B cell (primary cell): ENCODE measurements at regions not wholly inside any gene's neighbourhood (a gene's known extent, or its start where the extent isn't known, plus 50 kb on each side); places are given as distances from the start of the nearest gene placed in this dataset.

Source experiments
- ATAC-seq: fragments of 200-7000 bp; cut with Tn5 transposase; one replicate; pipeline ENCODE4 v1.10.0; 2021; ENCODE audit warnings: low read depth, mild to moderate bottlenecking, moderate number of reproducible peaks, moderate library complexity
- CTCF ChIA-PET: fragments of 350-600 bp; sonication (Branson Sonifier 250); formaldehyde crosslinking; loops from one replicate; lab custom pipeline; 2021; ENCODE audit warnings: antibody characterized with exemption, inconsistent platforms; lab: Charles Lee
- POLR2A ChIA-PET: fragments of 350-600 bp; sonication (Branson Sonifier 250); formaldehyde crosslinking; loops from one replicate; lab custom pipeline; 2021; ENCODE audit warnings: antibody characterized with exemption; lab: Charles Lee
- DNase-seq: peaks from one replicate; pipeline ENCODE4 v3.0.0; 2013
- H2AFZ ChIP-seq: 2 replicates; pipeline ENCODE4 v1.6.1; 2012; ENCODE audit warnings: mild to moderate bottlenecking, low read depth, low read length; ENCODE audit not compliant: insufficient read depth, poor library complexity, severe bottlenecking
- H3K27ac ChIP-seq, 2 donors: 1 replicate in 1 of 2; 2 replicates in 1 of 2; pipeline ENCODE4 v1.5.1; 2012 to 2013; ENCODE audit warnings: low read length in 2 of 2, mild to moderate bottlenecking in 2 of 2, moderate library complexity in 1 of 2
- H3K27me3 ChIP-seq, 4 experiments: fragments of 200-600 bp in 1 of 4; sonication (generic) in 1 of 4; replicated peaks in 1 of 4; 1 replicate in 2 of 4; 2 replicates in 2 of 4; pipeline versions ENCODE4 v1.6.1 to v1.7.0; 2013 to 2016; ENCODE audit warnings: low read length in 3 of 4, mild to moderate bottlenecking in 2 of 4, mixed read lengths in 1 of 4, moderate library complexity in 1 of 4; ENCODE audit not compliant: insufficient read depth in 4 of 4, control insufficient read depth in 3 of 4; ENCODE audit errors: control extremely low read depth in 1 of 4
- H3K36me3 ChIP-seq, 2 experiments: replicated peaks in 1 of 2; 1 replicate in 1 of 2; 2 replicates in 1 of 2; pipeline versions ENCODE4 v1.6.1 to v1.7.1; 2013; ENCODE audit warnings: low read length in 1 of 2; ENCODE audit not compliant: insufficient read depth in 2 of 2, control insufficient read depth in 1 of 2; ENCODE audit errors: control extremely low read depth in 1 of 2, extremely low read depth in 1 of 2
- H3K4me1 ChIP-seq, 2 donors: fragments of 200-600 bp in 1 of 2; sonication (generic) in 1 of 2; 1 replicate in 1 of 2; 2 replicates in 1 of 2; pipeline versions ENCODE4 v1.5.1 to v1.6.1; 2013 to 2017; ENCODE audit warnings: low read length in 2 of 2; ENCODE audit not compliant: control insufficient read depth in 2 of 2, insufficient read depth in 2 of 2
- H3K4me2 ChIP-seq: replicated peaks from 2 replicates; pipeline ENCODE3; 2012; ENCODE audit warnings: mild to moderate bottlenecking, low read depth, low read length; ENCODE audit not compliant: poor library complexity, severe bottlenecking
- H3K4me3 ChIP-seq, 5 experiments: fragments of 200-600 bp in 1 of 5; sonication (generic) in 1 of 5; 1 replicate in 3 of 5; 2 replicates in 2 of 5; pipeline versions ENCODE4 v1.5.1 to v1.7.0; 2011 to 2016; ENCODE audit warnings: low read length in 4 of 5, mild to moderate bottlenecking in 4 of 5, low read depth in 2 of 5, control low read depth in 1 of 5, moderate library complexity in 1 of 5; ENCODE audit not compliant: insufficient read depth in 1 of 5; ENCODE audit errors: control extremely low read depth in 1 of 5, extremely low read depth in 1 of 5
- H3K79me2 ChIP-seq: fragments of 200-600 bp; sonication (generic); one replicate; pipeline ENCODE4 v1.6.0; 2016; ENCODE audit warnings: low read length; ENCODE audit not compliant: control insufficient read depth, insufficient read depth
- H3K9ac ChIP-seq: fragments of 200-600 bp; sonication (generic); 2 replicates; pipeline ENCODE4 v1.6.1; 2017; ENCODE audit warnings: mild to moderate bottlenecking, low read length, moderate library complexity
- H3K9me3 ChIP-seq, 3 donors: one replicate each; pipeline versions ENCODE4 v1.6.1 to v1.7.1; 2013; ENCODE audit warnings: low read length in 2 of 3; ENCODE audit not compliant: control insufficient read depth in 2 of 3, insufficient read depth in 1 of 3; ENCODE audit errors: control extremely low read depth in 1 of 3
- H4K20me1 ChIP-seq: 2 replicates; pipeline ENCODE4 v1.6.0; 2012; ENCODE audit warnings: mild to moderate bottlenecking, low read length; ENCODE audit not compliant: insufficient read depth, control insufficient read depth, poor library complexity, severe bottlenecking
- H3K27ac Mint-ChIP-seq: one replicate; pipeline ENCODE4 v1.8.0; 2021; ENCODE audit warnings: mixed read lengths
- H3K27me3 Mint-ChIP-seq: one replicate; pipeline ENCODE4 v1.8.0; 2021; ENCODE audit warnings: mixed read lengths
- H3K4me1 Mint-ChIP-seq: one replicate; pipeline ENCODE4 v1.8.0; 2021; ENCODE audit warnings: mixed read lengths
- H3K4me3 Mint-ChIP-seq: one replicate; pipeline ENCODE4 v1.8.0; 2021; ENCODE audit warnings: mixed read lengths
- H3K9me3 Mint-ChIP-seq: one replicate; pipeline ENCODE4 v1.8.0; 2022; ENCODE audit warnings: mixed read lengths; ENCODE audit not compliant: insufficient read depth
- CTCF ChIP-seq: fragments of 200-600 bp; IDR thresholded peaks from one replicate; pipeline ENCODE4 v1.8.0; 2022; ENCODE audit warnings: antibody characterized with exemption, mild to moderate bottlenecking
- EZH2 ChIP-seq: IDR thresholded peaks from 2 replicates; pipeline ENCODE4 v1.6.1; 2012; ENCODE audit warnings: borderline replicate concordance, low read depth, mild to moderate bottlenecking, moderate library complexity, low read length; ENCODE audit not compliant: insufficient read depth, poor library complexity, severe bottlenecking
- WGBS: methylation state at CpG from one replicate; pipeline ENCODE4 v1.1.5; 2013; ENCODE audit warnings: missing lambda C conversion rate; ENCODE audit not compliant: insufficient coverage; 5-methylcytosine and 5-hydroxymethylcytosine counted together
- intact Hi-C: fragments of 100-400 bp; cut with micrococcal nuclease; formaldehyde crosslinking; loops from one replicate; pipeline ENCODE4 v1.10.0; 2022

- Histone ChIP-seq H3K4me2 (no peak overlapping the region), H3K27ac (no peak overlapping the region), H3K9me3 (peaks cover 0 to 7% (median 0%) of the 10 kb centered on the region in 3 donors), H4K20me1 (no peaks in the 10 kb centered on the region), H3K9ac (no peak overlapping the region), H3K4me1 (no peaks in the 10 kb centered on the region), H3K27me3 (peaks cover 0 to 2% (median 0%) of the 10 kb centered on the region in 4 experiments), H3K79me2 (no peaks in the 10 kb centered on the region), H2AFZ (no peak overlapping the region), H3K36me3 (no peaks in the 10 kb centered on the region), H3K4me3 (no peak overlapping the region)
- DNase-seq, result no peak
- ChIA-PET CTCF (no interaction called here), POLR2A (no interaction called here)
- intact Hi-C loops, result no loop called here
- Mint-ChIP-seq H3K4me1 (no peaks in the 10 kb centered on the region), H3K27ac (no peak overlapping the region), H3K27me3 (peaks cover 13% of the 10 kb centered on the region), H3K9me3 (no peaks in the 10 kb centered on the region), H3K4me3 (no peak overlapping the region)
- no peak for TF ChIP-seq EZH2
- TF ChIP-seq CTCF, result no peak
- no peak for ATAC-seq
- WGBS, result 91% methylated on average over 5 of the region's 6 CpGs
Observed at GRCh38 chr15:29557171-29557570, 265.1 kb downstream of the TJP1 start.

GRCh38 chr15:29556380-29556779 lies 265.9 kb downstream of the TJP1 start:
- POLR2A ChIA-PET, result no interaction called here
- Histone ChIP-seq H3K9ac (no peak overlapping the region), H3K27ac (no peak overlapping the region), H3K27me3 (peaks cover 0 to 2% (median 0%) of the 10 kb centered on the region in 4 experiments), H2AFZ (no peak overlapping the region), H3K79me2 (no peaks in the 10 kb centered on the region), H3K4me3 (no peak overlapping the region), H3K36me3 (no peaks in the 10 kb centered on the region), H3K9me3 (peaks cover 0 to 7% (median 0%) of the 10 kb centered on the region in 3 donors), H4K20me1 (no peaks in the 10 kb centered on the region), H3K4me1 (no peaks in the 10 kb centered on the region), H3K4me2 (no peak overlapping the region)
- ATAC-seq (no peak), DNase-seq (no peak)
- TF ChIP-seq CTCF, result no peak
- TF ChIP-seq EZH2, result no peak
- intact Hi-C loops, result no loop called here
- Mint-ChIP-seq H3K27ac (no peak overlapping the region), H3K4me3 (no peak overlapping the region), H3K4me1 (no peaks in the 10 kb centered on the region), H3K9me3 (no peaks in the 10 kb centered on the region), H3K27me3 (peaks cover 13% of the 10 kb centered on the region)
- CTCF ChIA-PET, result no interaction called here
- WGBS, result 96% methylated on average over 3 of the region's 4 CpGs
